ENCODE measurements at regions not wholly inside any gene's neighbourhood (a gene's known extent, or its start where the extent isn't known, plus 50 kb on each side); places are given as distances from the start of the nearest gene placed in this dataset.

DNA sequence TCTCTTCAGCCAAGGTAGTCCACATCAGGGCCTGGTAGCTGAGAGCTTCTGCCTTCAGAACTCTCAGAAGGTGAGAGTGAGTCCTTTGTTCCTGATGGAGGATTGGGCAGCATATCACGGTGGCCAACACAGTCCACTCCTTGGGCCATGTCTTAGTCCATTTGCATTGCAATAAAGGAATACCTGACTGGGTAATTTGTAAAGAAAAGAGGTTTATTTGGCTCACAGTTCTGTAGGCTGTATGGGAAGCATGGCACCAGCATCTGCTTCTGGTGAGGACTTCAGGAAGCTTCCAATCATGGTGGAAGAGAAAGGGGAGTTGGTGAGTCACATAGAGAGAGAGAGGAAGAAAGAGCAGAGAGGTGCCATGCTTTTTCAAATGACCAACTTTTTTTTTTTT lies 98.8 kb downstream of the ADCYAP1 start:
- DNase-seq (ENCODE audit: low read depth) = no peak
- TF ChIP-seq, protein P1, sequence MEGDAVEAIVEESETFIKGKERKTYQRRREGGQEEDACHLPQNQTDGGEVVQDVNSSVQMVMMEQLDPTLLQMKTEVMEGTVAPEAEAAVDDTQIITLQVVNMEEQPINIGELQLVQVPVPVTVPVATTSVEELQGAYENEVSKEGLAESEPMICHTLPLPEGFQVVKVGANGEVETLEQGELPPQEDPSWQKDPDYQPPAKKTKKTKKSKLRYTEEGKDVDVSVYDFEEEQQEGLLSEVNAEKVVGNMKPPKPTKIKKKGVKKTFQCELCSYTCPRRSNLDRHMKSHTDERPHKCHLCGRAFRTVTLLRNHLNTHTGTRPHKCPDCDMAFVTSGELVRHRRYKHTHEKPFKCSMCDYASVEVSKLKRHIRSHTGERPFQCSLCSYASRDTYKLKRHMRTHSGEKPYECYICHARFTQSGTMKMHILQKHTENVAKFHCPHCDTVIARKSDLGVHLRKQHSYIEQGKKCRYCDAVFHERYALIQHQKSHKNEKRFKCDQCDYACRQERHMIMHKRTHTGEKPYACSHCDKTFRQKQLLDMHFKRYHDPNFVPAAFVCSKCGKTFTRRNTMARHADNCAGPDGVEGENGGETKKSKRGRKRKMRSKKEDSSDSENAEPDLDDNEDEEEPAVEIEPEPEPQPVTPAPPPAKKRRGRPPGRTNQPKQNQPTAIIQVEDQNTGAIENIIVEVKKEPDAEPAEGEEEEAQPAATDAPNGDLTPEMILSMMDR (conservative IDR thresholded peaks at IDR 0.05; ENCODE audit: low read depth, low read length) = no peak
- no peak overlapping the region for H3K4me3 ChIP-seq (ENCODE audit: low read depth, low read length)

DNA sequence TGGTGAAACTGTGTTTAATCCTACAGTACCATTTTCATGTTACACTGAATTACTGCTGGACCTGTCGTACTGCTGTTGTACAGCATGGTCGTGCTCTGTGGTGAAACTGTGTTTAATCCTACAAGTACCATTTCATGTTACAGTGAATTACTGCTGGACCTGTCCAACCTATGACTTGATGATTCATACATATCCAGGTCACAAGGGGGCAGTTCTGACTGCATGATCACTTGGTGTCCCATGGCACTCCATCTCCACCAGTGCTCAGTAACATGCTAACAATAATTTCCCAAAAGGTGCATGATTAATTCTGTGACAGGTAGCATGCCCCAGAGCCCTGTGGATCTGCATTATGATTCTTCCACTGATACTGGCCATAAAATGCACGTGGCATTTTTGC lies 101.6 kb downstream of the ADCYAP1 start:
- no peak for DNase-seq (ENCODE audit: low read depth)
- no peak overlapping the region for H3K4me3 ChIP-seq (ENCODE audit: low read depth, low read length)
- TF ChIP-seq, protein P1 (conservative IDR thresholded peaks at IDR 0.05; ENCODE audit: low read depth, low read length) = no peak

DNA sequence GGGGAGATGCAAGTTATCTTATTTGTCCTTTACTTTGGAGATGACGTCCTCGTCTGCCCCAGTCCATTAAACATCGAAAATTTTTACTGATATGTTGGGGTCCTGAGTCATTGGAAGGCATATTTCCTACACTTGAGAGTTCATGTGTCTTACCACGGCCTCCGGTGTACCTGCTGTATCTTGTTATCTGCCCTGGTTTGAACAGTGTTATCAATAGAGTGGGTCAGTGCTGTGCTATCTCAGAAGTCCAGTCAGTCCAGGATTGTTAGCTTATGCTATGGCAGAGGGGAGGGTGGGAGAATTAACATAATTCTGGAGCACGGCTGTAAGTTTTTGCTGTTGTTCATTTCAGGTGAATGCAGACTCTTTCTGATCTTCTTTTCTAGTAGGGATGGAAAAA lies 102.3 kb downstream of the ADCYAP1 start:
- DNase-seq (ENCODE audit: low read depth) = no peak
- TF ChIP-seq, protein P1 (conservative IDR thresholded peaks at IDR 0.05; ENCODE audit: low read depth, low read length) = no peak
- H3K4me3 ChIP-seq (ENCODE audit: low read depth, low read length) = no peak overlapping the region

DNA sequence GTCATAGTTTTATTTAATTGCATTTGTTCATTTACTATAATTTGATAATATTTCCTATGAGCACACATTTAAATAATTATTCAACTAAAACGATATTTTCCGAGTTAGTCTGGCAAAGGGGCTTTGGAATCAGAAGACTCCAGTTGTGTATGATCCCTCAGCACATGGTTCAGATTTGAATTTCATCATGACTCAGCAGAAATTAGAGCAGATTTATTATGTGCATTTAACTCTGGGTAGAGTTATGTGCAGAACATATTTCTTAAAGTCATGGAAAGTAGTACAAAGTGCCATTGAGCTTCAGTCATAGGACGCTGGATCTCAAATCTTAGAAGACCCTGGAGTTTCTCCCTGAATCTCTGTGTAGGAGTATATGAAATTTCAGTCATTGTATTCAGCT lies 106.7 kb downstream of the ADCYAP1 start:
- no peak for DNase-seq (ENCODE audit: low read depth)
- H3K4me3 ChIP-seq (ENCODE audit: low read depth, low read length) = no peak overlapping the region
- TF ChIP-seq, protein P1 (conservative IDR thresholded peaks at IDR 0.05; ENCODE audit: low read depth, low read length) = no peak

DNA sequence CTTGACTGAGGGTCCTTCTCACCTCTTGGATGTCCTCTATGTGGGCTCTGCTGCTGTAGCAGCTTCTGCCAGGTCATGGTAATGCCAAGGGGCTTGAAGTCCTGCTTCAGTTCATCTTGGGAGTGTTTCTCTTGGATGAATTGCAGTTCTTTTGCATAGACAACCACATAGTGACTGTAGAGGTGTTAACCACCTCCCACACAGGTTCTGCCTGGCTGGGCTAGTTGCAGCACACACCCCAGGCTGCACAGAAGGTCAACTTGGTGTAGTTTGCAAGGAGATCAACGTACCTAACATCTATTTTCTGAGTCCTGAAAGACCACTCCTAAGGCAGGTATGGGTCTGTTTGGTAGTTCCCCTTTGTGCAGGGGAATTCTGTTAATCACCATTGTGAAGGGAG lies 108.1 kb downstream of the ADCYAP1 start:
- DNase-seq (ENCODE audit: low read depth) = no peak
- TF ChIP-seq, protein P1 (conservative IDR thresholded peaks at IDR 0.05; ENCODE audit: low read depth, low read length) = no peak
- H3K4me3 ChIP-seq (ENCODE audit: low read depth, low read length) = no peak overlapping the region

DNA sequence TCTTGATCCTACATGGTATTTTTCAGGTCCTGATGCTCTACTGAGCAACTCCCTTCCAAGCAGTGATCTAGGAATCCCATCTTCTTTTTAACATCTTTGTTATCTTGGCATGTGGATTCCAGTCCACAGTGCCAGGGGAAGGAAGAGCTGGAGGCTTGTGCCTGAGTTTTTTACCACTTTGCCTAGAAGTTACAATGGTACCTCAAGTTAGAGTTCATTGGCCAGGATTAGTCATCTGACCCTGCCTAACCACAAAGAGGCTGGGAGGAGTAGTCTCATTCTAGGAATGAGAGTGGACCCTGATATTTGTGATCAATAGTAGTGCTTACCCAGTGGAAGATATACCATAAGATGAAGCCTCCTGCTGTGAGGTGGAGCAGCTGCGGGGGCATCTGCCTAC lies 109.3 kb downstream of the ADCYAP1 start:
- TF ChIP-seq, protein P1 (conservative IDR thresholded peaks at IDR 0.05; ENCODE audit: low read depth, low read length) = no peak
- DNase-seq (ENCODE audit: low read depth) = no peak
- no peak overlapping the region for H3K4me3 ChIP-seq (ENCODE audit: low read depth, low read length)

DNA sequence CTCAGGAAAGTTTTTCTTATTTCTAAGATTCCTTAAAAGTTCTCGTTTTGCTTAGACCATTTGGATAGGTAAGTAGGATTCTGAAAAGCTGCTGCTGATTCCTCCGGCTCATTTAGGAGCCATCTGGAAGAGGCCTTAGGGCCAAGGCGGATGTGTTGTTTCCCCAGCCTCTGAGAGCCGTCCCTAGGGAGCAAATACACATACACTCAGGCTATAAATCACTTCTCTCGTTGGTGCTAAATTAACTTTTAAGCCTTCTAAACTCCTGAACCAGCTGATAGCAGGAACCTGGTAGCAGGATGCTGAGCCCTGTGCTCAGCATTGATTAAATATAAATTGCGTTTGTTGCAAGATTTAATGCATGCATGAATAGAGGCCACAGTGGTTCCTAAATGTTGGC lies 109.8 kb downstream of the ADCYAP1 start:
- H3K4me3 ChIP-seq (ENCODE audit: low read depth, low read length) = no peak overlapping the region
- no peak for DNase-seq (ENCODE audit: low read depth)
- TF ChIP-seq, protein P1 (conservative IDR thresholded peaks at IDR 0.05; ENCODE audit: low read depth, low read length) = no peak

All from choroid plexus epithelial cell (primary cell).